GM21367 (cell line): ENCODE measurements at regions not wholly inside any gene's neighbourhood (a gene's known extent, or its start where the extent isn't known, plus 50 kb on each side); places are given as distances from the start of the nearest gene placed in this dataset.

Experiments
- ATAC-seq: cut with Tn5 transposase; IDR thresholded peaks from one replicate; pipeline ENCODE4 v1.9.1; 2021; ENCODE audit not compliant: unreplicated experiment

- ATAC-seq, result no peak
Observed at GRCh38 chr2:156695595-156695994, 259.4 kb downstream of the GPD2 start.

DNA sequence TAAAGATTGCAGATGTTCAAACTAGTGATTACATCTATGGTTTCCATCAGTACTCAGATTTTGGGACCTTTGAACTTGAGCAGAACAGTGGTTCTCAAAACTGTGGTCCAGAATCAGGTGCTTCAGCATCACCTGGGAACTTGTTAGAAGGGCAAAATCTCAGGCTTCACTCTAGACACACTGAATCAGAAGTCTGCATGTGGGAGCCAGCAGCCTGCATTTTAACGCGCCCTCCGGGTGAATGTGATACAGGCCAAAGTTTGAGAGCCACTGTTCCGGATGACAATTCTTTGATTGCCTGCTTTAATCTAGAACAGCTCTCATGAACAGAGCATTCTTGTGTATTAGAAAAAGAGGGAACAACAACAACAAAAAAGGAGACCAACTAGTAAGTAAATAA, 261.7 kb downstream of the GPD2 start:
- ATAC-seq, result no peak

- no peak for ATAC-seq
Observed at GRCh38 chr2:156700681-156701080, 264.5 kb downstream of the GPD2 start.

DNA sequence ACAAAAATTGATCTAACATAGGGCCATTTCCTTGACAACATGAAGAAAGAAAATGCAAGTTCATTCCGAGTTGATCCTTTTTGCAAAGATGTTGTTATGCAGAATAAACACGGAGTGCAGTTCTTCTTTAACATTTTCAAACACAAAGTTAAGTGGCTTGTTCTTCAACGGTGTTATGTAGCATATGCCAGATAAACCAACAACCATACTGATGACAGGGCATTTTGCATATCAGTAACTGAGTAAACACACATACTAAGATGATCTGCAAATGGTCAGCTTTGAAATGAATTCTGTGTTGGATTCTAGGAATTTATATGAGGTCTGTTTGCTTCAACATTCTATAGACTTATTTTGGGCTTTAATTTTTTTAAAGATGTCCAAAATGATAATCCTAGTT, 266.4 kb downstream of the GPD2 start:
- no peak for ATAC-seq

DNA sequence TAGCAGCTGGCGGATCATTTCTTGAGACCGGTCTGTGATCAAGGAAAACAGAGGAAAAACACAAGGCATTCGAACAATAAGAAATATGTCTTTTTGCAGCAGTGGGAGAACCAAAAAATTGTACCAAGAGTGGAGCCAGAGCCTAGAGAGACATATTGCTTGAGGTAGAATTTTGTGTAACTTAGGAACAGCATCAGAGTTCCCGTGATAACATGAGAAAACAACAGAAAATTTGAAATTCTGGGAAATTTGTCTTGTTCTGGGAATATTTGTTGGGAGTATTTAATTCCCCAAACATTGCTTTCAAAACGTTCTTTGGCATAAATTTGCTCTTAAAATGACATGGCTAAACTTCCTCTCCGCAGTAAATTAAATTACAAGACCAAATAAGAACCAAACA, 267.5 kb downstream of the GPD2 start:
- no peak for ATAC-seq

DNA sequence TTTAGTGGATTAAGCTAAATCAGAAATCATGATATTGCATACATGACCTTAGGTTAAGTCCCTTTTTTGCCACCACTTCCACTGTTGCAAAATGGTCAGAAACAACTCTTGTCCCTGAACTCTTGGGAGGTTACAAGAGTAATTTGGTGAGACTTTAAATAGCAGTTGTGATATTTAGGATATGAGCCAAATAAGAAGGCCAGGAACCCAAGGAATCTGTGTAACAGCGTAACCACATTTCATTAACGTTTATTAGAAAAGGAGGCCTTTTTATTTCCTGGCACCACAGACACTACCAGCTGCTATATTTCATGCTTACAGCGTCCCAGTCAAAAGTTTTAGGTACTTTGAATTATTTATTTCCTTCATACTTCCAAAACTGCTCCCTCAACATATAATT, 268.0 kb downstream of the GPD2 start:
- no peak for ATAC-seq

- no peak for ATAC-seq
Observed at GRCh38 chr2:156704617-156705016, 268.4 kb downstream of the GPD2 start.

- no peak for ATAC-seq
Observed at GRCh38 chr2:156706576-156706975, 270.4 kb downstream of the GPD2 start.

DNA sequence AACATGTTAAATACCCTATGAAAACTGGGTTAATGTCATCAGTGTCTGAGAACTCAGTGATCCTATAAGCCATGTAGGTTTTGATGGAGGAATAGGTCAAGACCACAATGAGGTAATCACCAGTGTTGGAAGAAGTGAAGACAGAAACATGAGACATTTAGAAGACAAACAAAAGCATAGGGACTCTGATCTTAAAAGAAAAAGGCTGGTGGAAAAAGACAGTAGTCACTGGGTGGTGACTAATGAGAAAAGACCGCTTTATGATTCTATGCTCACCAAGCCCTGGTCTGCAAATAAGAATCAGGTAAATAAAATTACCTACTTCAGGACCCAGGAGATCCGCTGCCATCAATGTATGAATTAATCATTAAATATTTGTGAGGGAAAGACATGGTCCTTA, 271.9 kb downstream of the GPD2 start:
- ATAC-seq, result no peak

- no peak for ATAC-seq
Observed at GRCh38 chr2:156709091-156709490, 272.9 kb downstream of the GPD2 start.

DNA sequence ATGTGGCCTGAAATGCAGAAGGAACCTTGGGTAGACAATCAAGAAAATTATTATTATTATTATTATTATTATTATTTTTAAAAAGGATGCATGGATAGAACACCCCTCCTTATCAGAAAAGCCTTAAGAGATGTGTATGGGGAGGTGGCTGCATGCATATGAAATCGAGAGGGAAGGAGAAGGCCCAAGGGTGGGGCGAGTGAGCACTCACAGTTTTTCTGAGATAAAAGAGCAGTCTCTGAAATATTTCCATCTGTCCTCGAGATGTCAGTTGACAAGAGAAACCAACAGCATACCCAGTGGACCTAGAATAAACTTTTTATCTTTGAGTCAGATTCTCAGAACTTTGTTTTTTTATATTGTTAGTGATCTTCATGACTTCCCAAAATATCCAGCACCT, 282.9 kb downstream of the GPD2 start:
- no peak for ATAC-seq

DNA sequence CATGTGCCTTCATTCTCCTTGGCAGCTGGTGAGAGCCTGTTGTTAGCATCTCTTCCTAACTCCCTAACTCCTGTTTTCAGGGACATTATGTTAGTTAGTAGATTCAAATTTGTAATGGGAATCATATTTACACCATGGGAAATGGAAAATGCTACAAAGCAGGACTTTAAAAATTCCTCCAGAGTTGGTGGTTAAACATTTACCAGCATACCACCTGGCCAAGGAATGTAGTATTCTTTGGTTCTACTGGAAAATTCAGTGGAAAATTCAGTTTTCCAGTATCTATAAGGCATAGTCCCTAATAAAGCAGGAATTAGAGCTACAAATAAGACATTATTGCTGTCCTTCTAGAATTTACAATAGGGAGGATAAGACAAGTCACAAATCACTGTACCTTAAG, 291.7 kb downstream of the GPD2 start:
- ATAC-seq, result no peak

DNA sequence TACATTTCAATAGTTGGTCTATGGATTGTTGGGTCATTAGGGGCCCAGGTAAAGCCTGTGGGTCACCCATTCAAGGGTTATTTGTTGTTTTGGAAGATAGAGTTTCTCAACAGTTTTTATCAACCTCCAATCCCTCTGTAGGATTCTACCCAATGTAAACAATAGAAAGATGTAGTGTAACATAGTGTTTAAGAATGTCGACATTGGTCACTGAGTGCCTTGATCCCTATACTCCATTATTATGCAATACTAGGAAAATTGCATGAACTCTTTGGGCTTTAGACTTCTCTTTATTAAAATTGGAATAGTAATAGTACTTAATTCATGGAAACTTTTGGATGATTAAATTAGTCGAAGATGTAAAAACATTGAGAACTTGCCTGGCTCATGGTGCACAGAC, 292.1 kb downstream of the GPD2 start:
- no peak for ATAC-seq

DNA sequence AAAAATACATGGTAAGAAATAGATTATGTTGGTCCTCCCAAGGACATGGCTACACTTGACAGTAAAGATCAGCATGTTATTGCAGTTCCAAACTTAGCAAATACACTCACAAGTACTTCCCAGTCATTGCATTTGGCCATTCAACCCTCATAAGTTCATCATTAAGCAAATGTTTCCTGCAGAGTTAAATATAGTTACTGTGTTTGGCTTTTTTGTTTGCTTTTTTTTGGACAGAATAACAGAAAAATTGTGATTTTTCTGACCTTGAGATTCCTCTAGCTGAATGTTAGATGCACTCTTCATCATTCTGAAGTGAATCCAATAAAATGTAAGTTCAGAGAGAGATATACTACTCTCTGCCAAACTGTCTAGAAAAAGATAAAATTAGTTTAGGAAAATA, 295.3 kb downstream of the GPD2 start:
- no peak for ATAC-seq

GRCh38 chr2:156736950-156737349, 300.8 kb downstream of the GPD2 start:
- ATAC-seq, result no peak

DNA sequence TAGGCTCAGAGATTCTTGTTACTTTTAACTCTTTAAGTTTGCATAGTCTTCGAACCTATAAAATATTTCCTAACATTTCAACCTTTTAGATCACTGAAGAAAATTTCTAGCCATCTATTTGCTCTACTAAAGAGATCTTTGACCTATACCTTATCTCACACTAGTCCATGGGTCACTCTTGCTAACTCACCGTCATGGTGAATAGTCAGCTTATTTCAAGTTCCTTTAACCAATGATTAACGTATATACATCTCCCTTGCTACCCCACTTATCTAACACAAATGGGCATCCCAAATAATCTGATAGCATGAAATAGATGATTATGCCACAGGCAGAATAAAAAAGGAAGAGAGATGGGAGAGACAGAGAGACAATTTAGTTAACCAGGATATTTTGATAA, 303.1 kb downstream of the GPD2 start:
- no peak for ATAC-seq

DNA sequence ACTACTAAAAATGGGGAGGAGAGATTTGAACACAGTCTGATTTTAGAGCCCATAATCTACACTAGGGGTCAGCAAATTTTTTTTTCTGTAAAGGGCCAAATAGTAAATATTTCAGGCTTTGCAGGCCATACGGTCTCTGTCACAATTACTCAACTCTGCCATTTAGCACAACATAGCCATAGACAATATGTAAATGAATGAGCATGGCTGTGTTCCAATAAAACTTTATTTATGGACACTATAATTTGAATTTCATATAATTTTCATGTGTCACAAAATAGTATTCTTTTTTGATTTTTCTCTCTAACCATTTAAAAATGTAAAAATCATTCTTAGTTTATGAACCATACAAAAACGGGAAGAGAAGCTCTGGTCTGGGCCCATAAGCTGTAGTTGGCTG, 309.4 kb downstream of the GPD2 start:
- ATAC-seq, result no peak

GRCh38 chr2:156748221-156748620, 312.0 kb downstream of the GPD2 start:
- ATAC-seq, result no peak

DNA sequence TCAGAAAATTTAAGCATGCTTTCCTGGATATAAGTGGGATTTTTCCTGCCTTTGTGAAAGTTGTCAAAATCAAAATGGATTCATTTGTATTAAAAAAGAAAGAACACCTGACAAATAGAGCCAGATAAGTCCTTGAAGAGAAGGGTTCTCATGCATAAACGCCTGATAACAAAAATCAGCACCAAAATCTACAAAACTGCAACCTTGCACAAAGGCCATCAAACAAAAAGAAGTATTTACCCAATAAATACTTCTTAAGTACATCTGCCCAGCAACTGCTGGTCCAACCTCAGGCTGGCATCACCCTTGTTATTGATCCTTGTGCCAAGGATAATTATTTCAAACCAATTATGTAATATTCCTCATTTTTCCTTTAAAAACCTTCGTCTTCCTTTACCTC, 315.9 kb downstream of the GPD2 start:
- no peak for ATAC-seq

DNA sequence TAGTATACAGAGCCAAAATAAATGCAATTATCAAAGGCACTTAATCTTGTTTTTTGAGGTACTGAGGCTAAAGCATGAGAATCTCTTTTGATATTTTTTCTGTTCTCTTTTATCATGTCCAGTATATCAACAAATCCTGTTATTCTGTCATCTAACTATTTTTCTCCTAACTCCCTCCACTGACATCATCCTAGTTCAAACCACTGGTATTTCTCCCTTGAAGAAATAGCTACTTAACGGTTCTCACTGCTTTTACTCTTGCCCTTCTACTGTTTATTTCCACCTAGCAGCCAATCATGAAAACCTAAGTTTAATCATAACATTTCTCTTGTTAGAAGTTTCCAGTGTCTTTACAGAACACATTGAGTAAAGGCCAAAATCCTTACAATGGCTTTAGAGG, 317.6 kb downstream of the GPD2 start:
- ATAC-seq, result no peak

GRCh38 chr2:156756516-156756915, 320.3 kb downstream of the GPD2 start:
- ATAC-seq, result no peak

DNA sequence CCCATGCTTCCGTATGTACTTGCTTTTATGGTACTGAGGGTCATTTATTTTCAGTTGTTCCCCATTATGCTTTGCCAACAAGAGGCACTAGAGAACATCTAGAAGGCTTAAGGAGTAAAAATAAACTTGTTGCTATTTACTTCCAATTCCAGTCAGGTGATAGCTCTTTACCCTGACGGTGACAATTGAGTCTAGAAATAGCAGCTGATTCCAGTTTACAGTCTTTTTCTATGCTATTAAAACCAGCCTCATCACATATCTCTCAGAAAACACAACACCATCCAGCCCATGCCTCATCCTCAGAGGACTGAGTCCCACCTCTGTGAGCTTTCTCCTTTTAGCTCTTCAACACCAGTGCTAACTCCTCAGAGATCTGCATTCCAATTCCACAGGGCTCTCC, 327.0 kb downstream of the GPD2 start:
- ATAC-seq, result no peak

DNA sequence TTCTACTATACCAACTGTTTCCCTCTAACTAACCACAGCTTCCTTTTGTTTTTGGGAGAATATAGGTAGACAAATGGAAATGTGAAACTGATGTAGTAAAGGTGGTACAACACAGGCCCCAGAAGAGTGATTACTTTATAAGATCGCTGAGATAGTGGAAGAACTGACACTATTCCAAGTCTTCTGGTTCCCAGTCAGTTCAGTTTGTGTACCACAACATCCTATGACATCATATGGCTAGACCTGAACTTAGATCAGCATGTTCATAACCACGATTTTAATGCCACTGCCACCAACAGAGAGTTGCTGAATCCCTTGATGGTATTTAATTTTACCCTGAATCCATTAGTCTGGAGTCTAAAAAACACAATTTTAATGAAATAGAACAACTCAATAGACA, 328.9 kb downstream of the GPD2 start:
- no peak for ATAC-seq

DNA sequence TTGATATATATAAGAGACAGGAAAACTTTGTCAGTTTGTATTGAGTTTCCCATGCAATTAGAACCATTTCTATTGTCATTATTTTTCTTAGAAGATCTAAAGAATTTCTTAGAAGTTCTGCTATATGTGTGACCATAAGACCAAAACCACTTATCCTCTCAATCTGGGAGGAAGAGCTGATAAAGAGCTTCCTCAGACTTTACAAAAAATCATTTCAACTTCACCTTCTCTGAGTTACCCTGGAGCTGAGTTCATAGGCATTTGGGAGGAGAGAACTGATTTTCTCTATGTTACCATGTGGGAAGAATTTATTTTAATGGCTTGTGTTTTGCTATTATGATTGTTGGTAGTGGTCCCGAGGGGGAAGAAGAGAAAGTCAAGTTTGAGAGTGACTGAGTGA, 329.3 kb downstream of the GPD2 start:
- ATAC-seq, result no peak
